MM.1S (cell line): ENCODE measurements at regions not wholly inside any gene's neighbourhood (a gene's known extent, or its start where the extent isn't known, plus 50 kb on each side); places are given as distances from the start of the nearest gene placed in this dataset.

Experiments
- EZH2 ChIP-seq: fragments of 300-600 bp; sonication (generic); optimal IDR thresholded peaks from 2 replicates; pipeline ENCODE3; 2017; ENCODE audit warnings: low read depth, mild to moderate bottlenecking, antibody characterized with exemption, low read length, mixed read lengths
- TF ChIP-seq, protein P1 (sequence below): fragments of 300-600 bp; sonication (generic); IDR thresholded peaks from 2 replicates; pipeline ENCODE4 v1.5.1; 2016; ENCODE audit warnings: antibody characterized with exemption, low read length, mixed read lengths

DNA sequence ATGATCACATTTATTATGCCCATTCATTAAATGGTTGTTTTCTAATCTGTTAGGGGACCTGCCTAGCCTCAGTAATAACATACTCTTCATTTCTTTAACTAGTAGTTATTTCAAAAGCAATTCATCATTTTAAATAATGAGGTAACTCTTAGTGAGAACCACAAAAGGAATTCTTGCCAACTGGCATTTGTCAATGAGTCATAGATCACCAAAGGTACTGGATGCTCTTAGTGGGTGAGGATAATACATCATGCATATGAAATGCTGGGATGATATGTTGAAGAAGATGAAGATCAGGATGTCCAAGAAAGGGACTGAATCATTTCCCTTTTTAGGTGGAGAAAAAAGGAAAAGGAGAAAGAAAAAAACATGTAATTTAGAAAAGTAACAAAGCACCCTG lies 826.2 kb upstream of the DDX18 start:
- TF ChIP-seq, protein P1, sequence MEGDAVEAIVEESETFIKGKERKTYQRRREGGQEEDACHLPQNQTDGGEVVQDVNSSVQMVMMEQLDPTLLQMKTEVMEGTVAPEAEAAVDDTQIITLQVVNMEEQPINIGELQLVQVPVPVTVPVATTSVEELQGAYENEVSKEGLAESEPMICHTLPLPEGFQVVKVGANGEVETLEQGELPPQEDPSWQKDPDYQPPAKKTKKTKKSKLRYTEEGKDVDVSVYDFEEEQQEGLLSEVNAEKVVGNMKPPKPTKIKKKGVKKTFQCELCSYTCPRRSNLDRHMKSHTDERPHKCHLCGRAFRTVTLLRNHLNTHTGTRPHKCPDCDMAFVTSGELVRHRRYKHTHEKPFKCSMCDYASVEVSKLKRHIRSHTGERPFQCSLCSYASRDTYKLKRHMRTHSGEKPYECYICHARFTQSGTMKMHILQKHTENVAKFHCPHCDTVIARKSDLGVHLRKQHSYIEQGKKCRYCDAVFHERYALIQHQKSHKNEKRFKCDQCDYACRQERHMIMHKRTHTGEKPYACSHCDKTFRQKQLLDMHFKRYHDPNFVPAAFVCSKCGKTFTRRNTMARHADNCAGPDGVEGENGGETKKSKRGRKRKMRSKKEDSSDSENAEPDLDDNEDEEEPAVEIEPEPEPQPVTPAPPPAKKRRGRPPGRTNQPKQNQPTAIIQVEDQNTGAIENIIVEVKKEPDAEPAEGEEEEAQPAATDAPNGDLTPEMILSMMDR: no peak
- no peak for TF ChIP-seq EZH2
